Activated T-helper 1 cell treated with Interleukin-2 at 50 U/mL for 16 hours (primary cell): ENCODE measurements at regions not wholly inside any gene's neighbourhood (a gene's known extent, or its start where the extent isn't known, plus 50 kb on each side); places are given as distances from the start of the nearest gene placed in this dataset.

Experiments used
- DNase-seq: peaks from one replicate; pipeline ENCODE4 v3.0.0-alpha.2; 2020; ENCODE audit warnings: low read depth

DNA sequence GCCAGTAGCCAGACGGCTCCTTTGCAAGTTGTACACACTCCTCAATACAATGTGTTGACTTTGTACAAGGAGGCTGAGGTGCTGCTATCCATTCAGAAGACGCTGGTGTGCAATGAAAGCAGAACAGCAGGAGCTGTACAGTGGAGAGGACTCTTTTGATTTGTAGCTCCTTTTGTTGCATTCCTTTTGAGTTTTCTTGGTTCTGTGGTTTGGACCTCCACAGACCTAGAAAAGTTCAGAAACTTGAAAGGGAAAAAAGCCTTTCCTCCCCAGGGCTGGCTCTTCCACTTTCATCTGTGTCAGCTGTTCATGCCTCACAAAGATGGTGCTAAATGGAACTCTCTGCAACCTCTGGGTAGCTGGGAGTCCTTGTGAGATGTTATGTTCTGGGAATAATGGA, 117.4 kb downstream of the MAT2B start:
- no peak for DNase-seq

DNA sequence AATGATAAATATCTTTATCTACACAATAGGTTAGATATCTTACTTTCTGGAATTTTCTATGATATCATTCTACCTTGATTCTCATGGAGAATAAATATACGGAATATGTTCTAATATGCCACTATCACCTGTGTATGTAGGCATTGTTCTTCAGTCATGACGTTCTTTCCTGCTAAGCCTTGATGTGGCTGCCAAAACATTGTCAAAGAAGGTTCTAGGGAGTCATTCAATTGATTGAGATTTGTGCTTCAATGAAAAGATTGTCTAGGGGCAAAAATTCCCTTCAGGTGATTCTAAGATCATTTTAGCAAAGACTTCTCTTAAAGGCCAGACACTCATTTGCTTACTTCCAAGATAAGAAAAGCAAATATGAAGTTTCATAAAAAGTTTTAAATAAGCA, 118.1 kb downstream of the MAT2B start:
- DNase-seq = no peak

GRCh38 chr5:163623986-163624385, 118.6 kb downstream of the MAT2B start:
- no peak for DNase-seq

- no peak for DNase-seq
Observed at GRCh38 chr5:163624431-163624830, 119.0 kb downstream of the MAT2B start.

DNA sequence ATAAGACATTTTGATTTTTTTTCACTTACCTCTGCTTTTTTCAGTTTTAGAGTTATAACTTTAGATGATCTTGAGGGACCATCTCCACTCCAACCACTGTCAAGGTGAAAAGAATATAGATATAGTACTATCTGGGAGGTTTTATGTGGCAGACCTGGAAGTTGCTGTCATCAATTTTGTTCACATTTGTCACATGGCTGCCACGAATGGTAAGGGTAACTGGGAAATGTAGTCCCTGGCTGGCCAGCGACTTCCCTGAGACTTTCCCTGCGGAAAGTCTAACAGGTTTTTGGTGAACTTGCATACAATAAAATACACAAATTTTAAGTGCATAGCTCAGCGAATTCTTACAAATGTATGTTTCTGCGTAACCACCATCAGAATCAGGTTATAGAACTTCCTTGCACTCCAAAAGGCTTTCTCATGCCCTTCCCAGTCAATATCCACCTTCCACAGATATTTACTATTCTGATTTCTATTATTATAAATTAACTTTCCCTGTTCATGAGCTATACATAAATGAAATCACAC, 121.5 kb downstream of the MAT2B start:
- no peak for DNase-seq

DNA sequence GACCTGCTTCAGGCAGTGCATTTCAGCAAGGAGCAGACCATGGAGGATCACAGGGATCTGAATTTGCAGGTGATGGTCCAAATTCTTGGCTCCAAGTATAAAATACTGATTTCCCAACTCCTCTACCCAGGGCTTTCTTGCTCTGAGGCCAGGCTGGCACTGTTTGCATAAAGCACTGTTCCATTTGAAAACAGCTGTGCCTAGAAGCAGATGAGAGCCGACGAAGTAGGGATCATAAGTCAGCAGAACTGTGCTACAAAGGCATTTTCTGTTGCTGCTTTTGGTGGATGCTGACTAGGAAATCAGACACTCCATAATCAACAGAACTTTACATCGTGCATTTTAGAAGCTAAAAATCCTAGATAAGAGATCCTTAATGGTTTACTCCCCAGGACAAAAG, 126.4 kb downstream of the MAT2B start:
- no peak for DNase-seq

DNA sequence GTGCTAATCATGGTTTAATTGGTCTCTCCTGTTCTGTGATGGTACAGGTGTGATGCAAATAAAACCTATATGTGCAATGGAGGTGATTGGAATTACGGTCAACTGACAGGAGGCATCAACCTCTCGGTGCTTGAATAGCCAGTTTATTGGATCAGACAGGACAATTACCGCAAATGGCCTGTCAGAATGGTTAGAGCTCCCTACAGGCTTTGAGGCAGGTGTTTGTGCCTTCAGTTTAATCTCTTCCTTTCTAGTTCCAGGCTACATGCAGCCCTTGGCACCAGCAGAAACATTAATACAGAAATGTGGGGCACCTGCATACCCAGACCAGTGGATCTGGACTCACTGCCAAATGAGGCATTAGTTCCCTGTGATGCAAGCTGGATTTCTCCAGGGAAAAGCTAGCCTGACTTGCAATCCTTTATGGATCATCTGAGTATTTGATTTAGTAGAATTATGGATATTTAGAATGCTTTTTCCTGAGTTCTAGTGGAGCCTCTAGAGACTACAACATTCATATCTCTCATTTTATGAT, 128.6 kb downstream of the MAT2B start:
- no peak for DNase-seq

DNA sequence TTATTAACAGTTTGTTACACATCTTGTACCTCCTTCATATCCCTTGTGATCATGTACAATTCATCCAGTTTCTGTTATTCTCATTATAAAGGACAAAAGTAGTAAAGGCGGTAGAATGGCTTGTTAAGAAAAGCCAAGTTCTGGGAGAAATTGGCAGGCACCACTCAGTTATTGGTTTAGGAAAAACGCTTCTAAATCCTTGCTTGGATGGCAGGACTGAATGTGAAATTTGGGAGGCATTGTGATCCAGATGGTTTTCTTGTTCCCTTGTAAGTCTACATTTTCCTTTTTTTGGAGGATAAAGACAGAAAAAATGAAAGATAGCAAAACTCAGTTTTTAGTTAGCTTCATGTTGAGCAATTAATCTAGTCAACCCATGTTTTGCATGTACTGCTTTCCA, 130.2 kb downstream of the MAT2B start:
- DNase-seq = no peak

GRCh38 chr5:163642904-163643303, 137.5 kb downstream of the MAT2B start:
- no peak for DNase-seq

- DNase-seq = no peak
Observed at GRCh38 chr5:163645421-163646416, 140.3 kb downstream of the MAT2B start.

- no peak for DNase-seq
Observed at GRCh38 chr5:163649514-163649913, 144.1 kb downstream of the MAT2B start.

DNA sequence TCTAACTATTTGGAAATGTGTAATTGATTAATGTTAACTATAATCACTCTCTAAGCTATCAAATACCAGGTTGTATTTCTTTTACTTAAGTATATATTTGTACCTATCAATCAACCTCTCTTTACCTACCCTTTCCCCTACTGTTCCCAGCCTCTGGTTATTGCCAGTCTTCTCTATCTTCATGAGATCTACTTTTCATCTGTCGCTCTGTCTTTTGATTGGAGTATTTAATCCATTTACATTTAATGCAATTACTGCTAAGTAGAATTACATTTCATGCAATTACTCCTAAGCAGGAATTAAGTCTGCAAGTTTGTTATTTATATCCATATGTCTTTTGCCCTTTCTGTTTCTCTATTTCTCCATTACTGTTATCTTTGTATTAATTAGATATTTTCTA, 148.1 kb downstream of the MAT2B start:
- no peak for DNase-seq

DNA sequence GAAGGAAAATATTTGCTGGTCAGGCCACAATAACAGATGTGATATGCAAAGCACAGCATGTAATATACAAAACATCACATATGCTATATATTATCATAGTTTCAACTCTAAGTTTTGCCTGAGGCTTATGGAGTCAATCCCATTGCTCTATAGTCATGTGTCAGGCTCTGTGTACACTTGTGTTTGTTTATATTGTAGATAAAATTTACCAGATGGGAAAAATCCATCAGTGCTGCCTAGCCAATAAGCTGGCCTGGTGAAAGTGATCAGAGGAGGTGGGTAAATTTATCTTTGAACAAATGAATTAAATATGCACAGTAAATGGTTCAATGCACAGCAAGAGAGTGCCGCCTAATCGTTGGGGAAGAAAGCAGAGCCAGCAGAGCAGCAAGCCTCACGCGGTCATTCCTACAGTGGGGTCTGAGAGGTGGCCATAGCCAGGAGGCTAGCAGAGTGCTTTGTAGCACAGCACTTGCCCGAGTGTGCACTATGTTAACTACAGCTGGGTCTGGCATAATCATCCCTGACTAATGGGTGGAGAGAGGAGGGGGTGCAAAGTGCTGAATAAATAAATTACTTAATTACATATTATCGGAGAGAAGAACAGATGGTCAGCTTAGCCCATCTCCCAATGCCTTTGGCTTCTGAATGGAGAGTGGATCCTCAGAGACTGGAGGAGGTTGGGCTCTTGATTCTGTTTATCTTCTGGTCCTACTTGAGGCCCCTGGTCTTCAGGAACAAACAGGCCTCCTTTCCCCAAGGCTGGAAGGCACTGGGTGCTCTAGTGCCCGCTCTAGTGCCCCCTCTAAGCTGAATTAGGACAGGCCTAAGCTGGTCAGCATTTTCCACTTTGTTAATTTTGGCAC, 153.5 kb downstream of the MAT2B start:
- no peak for DNase-seq

GRCh38 chr5:163659568-163659902, 154.1 kb downstream of the MAT2B start:
- no peak for DNase-seq

- no peak for DNase-seq
Observed at GRCh38 chr5:163660486-163660885, 155.1 kb downstream of the MAT2B start.

- no peak for DNase-seq
Observed at GRCh38 chr5:163661360-163661759, 155.9 kb downstream of the MAT2B start.

GRCh38 chr5:163670036-163670435, 164.6 kb downstream of the MAT2B start:
- no peak for DNase-seq

DNA sequence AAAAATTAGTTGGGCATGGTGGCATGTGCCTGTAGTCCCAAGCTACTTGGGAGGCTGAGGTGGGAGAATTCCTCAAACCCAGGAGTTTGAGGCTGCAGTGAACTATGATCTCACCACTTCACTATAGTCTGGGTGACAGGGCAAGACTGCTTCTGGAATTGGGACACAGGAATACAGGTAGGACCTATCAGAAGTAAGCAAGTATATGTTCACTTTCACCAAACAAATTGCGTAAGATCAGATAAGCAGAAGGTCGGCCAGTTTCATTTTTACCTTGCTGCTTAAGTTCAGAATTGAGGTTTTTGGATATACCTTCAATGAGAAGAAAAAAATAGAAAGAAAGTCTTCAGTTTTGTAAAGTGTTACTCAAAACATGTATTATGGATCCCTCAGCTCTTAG, 171.7 kb downstream of the MAT2B start:
- DNase-seq = no peak

GRCh38 chr5:163682234-163682633, 176.8 kb downstream of the MAT2B start:
- no peak for DNase-seq

DNA sequence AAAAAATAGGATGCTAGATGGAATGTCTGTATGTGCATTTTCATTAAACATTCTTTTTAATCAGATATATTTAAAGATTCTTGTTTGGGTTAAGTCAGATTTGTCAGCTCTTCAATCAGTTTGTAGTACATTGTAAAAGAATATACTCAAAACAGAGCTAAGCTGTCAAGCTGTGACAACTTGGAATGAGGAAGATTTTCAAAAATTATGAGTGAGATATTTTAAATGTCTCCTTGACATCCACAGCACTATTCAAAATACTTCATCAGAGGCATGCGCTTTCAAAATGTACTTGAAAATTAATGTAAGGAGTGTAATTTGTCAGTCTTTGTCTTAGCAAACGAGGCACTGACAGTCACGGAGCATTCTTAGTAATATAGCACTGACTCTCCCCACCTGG, 182.0 kb downstream of the MAT2B start:
- no peak for DNase-seq

GRCh38 chr5:163692091-163692490, 186.7 kb downstream of the MAT2B start:
- DNase-seq = no peak

- no peak for DNase-seq
Observed at GRCh38 chr5:163695830-163696578, 190.6 kb downstream of the MAT2B start.
